GM10248 (cell line): ENCODE measurements at regions not wholly inside any gene's neighbourhood (a gene's known extent, or its start where the extent isn't known, plus 50 kb on each side); places are given as distances from the start of the nearest gene placed in this dataset.

Experiments
- CTCF ChIA-PET: fragments of 300-600 bp; sonication (Branson Sonifier 250); formaldehyde crosslinking; extraction: SDS; loops from one replicate; lab custom pipeline; 2021; ENCODE audit warnings: antibody characterized with exemption; lab: Yijun Ruan, JAX
- POLR2A ChIA-PET: fragments of 350-650 bp; sonication (Branson Sonifier 250); formaldehyde crosslinking; extraction: SDS; loops from one replicate; lab custom pipeline; 2020; ENCODE audit warnings: antibody characterized with exemption; lab: Yijun Ruan, JAX
- DNase-seq: peaks from one replicate; pipeline ENCODE4 v3.0.0; 2012; ENCODE audit errors: extremely low spot score
- TF ChIP-seq, protein P1 (sequence below): IDR thresholded peaks from 2 replicates; pipeline ENCODE4 v1.5.1; 2012; ENCODE audit warnings: mild to moderate bottlenecking, low read depth; ENCODE audit errors: extremely low read depth, missing control alignments, control extremely low read depth

- DNase-seq, result no peak
- TF ChIP-seq, protein P1, sequence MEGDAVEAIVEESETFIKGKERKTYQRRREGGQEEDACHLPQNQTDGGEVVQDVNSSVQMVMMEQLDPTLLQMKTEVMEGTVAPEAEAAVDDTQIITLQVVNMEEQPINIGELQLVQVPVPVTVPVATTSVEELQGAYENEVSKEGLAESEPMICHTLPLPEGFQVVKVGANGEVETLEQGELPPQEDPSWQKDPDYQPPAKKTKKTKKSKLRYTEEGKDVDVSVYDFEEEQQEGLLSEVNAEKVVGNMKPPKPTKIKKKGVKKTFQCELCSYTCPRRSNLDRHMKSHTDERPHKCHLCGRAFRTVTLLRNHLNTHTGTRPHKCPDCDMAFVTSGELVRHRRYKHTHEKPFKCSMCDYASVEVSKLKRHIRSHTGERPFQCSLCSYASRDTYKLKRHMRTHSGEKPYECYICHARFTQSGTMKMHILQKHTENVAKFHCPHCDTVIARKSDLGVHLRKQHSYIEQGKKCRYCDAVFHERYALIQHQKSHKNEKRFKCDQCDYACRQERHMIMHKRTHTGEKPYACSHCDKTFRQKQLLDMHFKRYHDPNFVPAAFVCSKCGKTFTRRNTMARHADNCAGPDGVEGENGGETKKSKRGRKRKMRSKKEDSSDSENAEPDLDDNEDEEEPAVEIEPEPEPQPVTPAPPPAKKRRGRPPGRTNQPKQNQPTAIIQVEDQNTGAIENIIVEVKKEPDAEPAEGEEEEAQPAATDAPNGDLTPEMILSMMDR, result no peak
- POLR2A ChIA-PET, result no interaction called here
- CTCF ChIA-PET, result no interaction called here
Observed at GRCh38 chr16:64019339-64019738, 1102.5 kb downstream of the CDH11 start.

GRCh38 chr16:64017796-64018195 lies 1104.1 kb downstream of the CDH11 start:
- CTCF ChIA-PET, result no interaction called here
- POLR2A ChIA-PET, result no interaction called here
- DNase-seq, result no peak
- TF ChIP-seq, protein P1, result no peak

GRCh38 chr16:64013856-64014255 lies 1108.0 kb downstream of the CDH11 start:
- TF ChIP-seq, protein P1, result no peak
- no peak for DNase-seq
- ChIA-PET POLR2A (no interaction called here), CTCF (no interaction called here)

GRCh38 chr16:64012166-64012565 lies 1109.7 kb downstream of the CDH11 start:
- no peak for DNase-seq
- TF ChIP-seq, protein P1, result no peak
- CTCF ChIA-PET, result no interaction called here
- POLR2A ChIA-PET, result no interaction called here

GRCh38 chr16:64011650-64012049 lies 1110.2 kb downstream of the CDH11 start:
- TF ChIP-seq, protein P1, result no peak
- ChIA-PET CTCF (no interaction called here), POLR2A (no interaction called here)
- no peak for DNase-seq

- POLR2A ChIA-PET, result no interaction called here
- CTCF ChIA-PET, result no interaction called here
- TF ChIP-seq, protein P1, result no peak
- DNase-seq, result no peak
Observed at GRCh38 chr16:64008131-64008530, 1113.7 kb downstream of the CDH11 start.

GRCh38 chr16:64004116-64004515 lies 1117.7 kb downstream of the CDH11 start:
- DNase-seq, result no peak
- POLR2A ChIA-PET, result no interaction called here
- TF ChIP-seq, protein P1, result no peak
- CTCF ChIA-PET, result no interaction called here
